Right lobe of liver (tissue), 4 donors: ENCODE measurements at regions not wholly inside any gene's neighbourhood (a gene's known extent, or its start where the extent isn't known, plus 50 kb on each side); places are given as distances from the start of the nearest gene placed in this dataset.

Source experiments
- CTCF ChIP-seq, 4 donors: fragments of 200-600 bp in 3 of 4; fragments of 450-650 bp in 1 of 4; IDR thresholded peaks; one replicate each; pipeline versions ENCODE4 v1.5.1 to v1.8.0; 2016 to 2022; ENCODE audit warnings: antibody characterized with exemption in 4 of 4, mild to moderate bottlenecking in 2 of 4
- POLR2A ChIP-seq: fragments of 450-650 bp; IDR thresholded peaks from one replicate; pipeline ENCODE4 v1.6.1; 2017; ENCODE audit warnings: antibody characterized with exemption, mild to moderate bottlenecking
- donor health status: DM: no; HTN: no; CAD: no.
- donor health status: DM: no; HTN: no; CAD: no.
- donor health status: DM: no; HTN: yes; CAD: no.

GRCh38 chr2:183752571-183752970 is 628.3 kb downstream of the NUP35 start:
- TF ChIP-seq POLR2A (no peak), CTCF (IDR thresholded peaks at IDR 0.05) (no peak)
